HepG2 (cell line): ENCODE measurements at regions not wholly inside any gene's neighbourhood (a gene's known extent, or its start where the extent isn't known, plus 50 kb on each side); places are given as distances from the start of the nearest gene placed in this dataset.

Source experiments
- ATAC-seq: fragments of 200-7000 bp; cut with Tn5 transposase; 3 replicates; pipeline ENCODE4 v1.9.1; 2020; ENCODE audit warnings: mild to moderate bottlenecking, moderate library complexity
- BruUV-seq: library from RNA; stranded (reverse); fragments of 400-500 nt; replicated peaks from 2 replicates; lab custom pipeline; 2021; lab: Mats Ljungman, UMichigan
- CTCF ChIA-PET: fragments of 300-600 bp; formaldehyde crosslinking; extraction: SDS; loops from one replicate; lab custom pipeline; 2021; ENCODE audit warnings: low total read pairs, inconsistent platforms, low intra/inter-chr PET ratio; lab: Yijun Ruan, JAX
- POLR2A ChIA-PET: fragments of 350-600 bp; sonication (Branson Sonifier 250); formaldehyde crosslinking; loops from one replicate; lab custom pipeline; 2020; ENCODE audit warnings: antibody characterized with exemption, inconsistent platforms; lab: Yijun Ruan, JAX
- DNase-seq: peaks from one replicate; pipeline ENCODE4 v3.0.0-alpha.2; 2015; ENCODE audit warnings: low spot score
- FAIRE-seq: peaks from 3 replicates; lab custom pipeline; 2011; peaks lifted over from hg19 to GRCh38; lab: Jason Lieb, UNC
- H2AFZ ChIP-seq: one replicate; pipeline ENCODE4 v1.6.1; 2011; ENCODE audit warnings: low read length, inconsistent platforms
- H3K27ac ChIP-seq: fragments of 300-600 bp; 3 replicates; pipeline ENCODE4 v1.8.0; 2011; ENCODE audit warnings: mixed run types, mild to moderate bottlenecking, mixed read lengths, low read length, inconsistent platforms; ENCODE audit not compliant: insufficient read depth; ENCODE audit errors: extremely low read length
- H3K27me3 ChIP-seq, 2 experiments: fragments of 200-600 bp in 1 of 2; 2 replicates in 1 of 2; 3 replicates in 1 of 2; pipeline versions ENCODE4 v1.6.0 to v1.8.0; 2011; ENCODE audit warnings: low read length in 2 of 2, mild to moderate bottlenecking in 2 of 2, moderate library complexity in 2 of 2, inconsistent platforms in 1 of 2; ENCODE audit not compliant: insufficient read depth in 2 of 2, control insufficient read depth in 1 of 2
- H3K36me3 ChIP-seq, 2 experiments: fragments of 200-600 bp in 1 of 2; replicated peaks in 1 of 2; 2 replicates in 1 of 2; 3 replicates in 1 of 2; pipeline versions ENCODE4 v1.5.1 to v1.8.0; 2011; ENCODE audit warnings: low read length in 2 of 2, inconsistent platforms in 1 of 2; ENCODE audit not compliant: insufficient read depth in 2 of 2, control insufficient read depth in 1 of 2
- H3K4me1 ChIP-seq: 2 replicates; pipeline ENCODE4 v1.5.1; 2012; ENCODE audit warnings: low read length, inconsistent platforms; ENCODE audit not compliant: insufficient read depth
- H3K4me2 ChIP-seq: 2 replicates; pipeline ENCODE4 v1.6.0; 2011; ENCODE audit warnings: low read depth, low read length, inconsistent platforms
- H3K4me3 ChIP-seq, 3 experiments: fragments of 200-600 bp in 1 of 3; sonication (generic), shearing (Covaris generic) in 1 of 3; replicated peaks in 1 of 3; 2 replicates each; pipeline ENCODE4 v1.5.1; 2011 to 2016; ENCODE audit warnings: low read length in 3 of 3, inconsistent platforms in 2 of 3, low read depth in 2 of 3, mild to moderate bottlenecking in 2 of 3, control low read depth in 1 of 3, mixed read lengths in 1 of 3; ENCODE audit not compliant: insufficient read depth in 1 of 3
- H3K79me2 ChIP-seq: one replicate; pipeline ENCODE4 v1.6.1; 2011; ENCODE audit warnings: low read length, inconsistent platforms; ENCODE audit not compliant: insufficient read depth
- H3K9ac ChIP-seq: 2 replicates; pipeline ENCODE4 v1.6.0; 2011; ENCODE audit warnings: mild to moderate bottlenecking, low read depth, low read length, inconsistent platforms; ENCODE audit not compliant: insufficient read depth
- H3K9me3 ChIP-seq: 2 replicates; pipeline ENCODE4 v1.5.1; 2012; ENCODE audit warnings: mild to moderate bottlenecking, low read length
- H4K20me1 ChIP-seq: 2 replicates; pipeline ENCODE4 v1.6.0; 2011; ENCODE audit warnings: inconsistent platforms, mild to moderate bottlenecking, low read length, moderate library complexity; ENCODE audit not compliant: insufficient read depth
- ARID3A ChIP-seq: IDR thresholded peaks from 2 replicates; pipeline ENCODE4 v1.6.1; 2012; ENCODE audit warnings: low read depth, low read length, improper control_type of control experiment
- FUBP1 ChIP-seq: sonication (generic); formaldehyde crosslinking; IDR thresholded peaks from 2 replicates; pipeline ENCODE4 v1.5.1; 2020; ENCODE audit warnings: missing genetic modification reagents, mild to moderate bottlenecking, borderline replicate concordance
- HNRNPLL ChIP-seq: fragments of 200-400 bp; formaldehyde crosslinking; IDR thresholded peaks from 2 replicates; pipeline ENCODE4 v1.6.1; 2017; ENCODE audit warnings: mild to moderate bottlenecking, low read depth, low read length; ENCODE audit not compliant: poor library complexity, severe bottlenecking
- IRX3 ChIP-seq: sonication (generic); formaldehyde crosslinking; IDR thresholded peaks from 2 replicates; pipeline ENCODE4 v1.8.1; 2023; ENCODE audit warnings: mild to moderate bottlenecking, low read depth, missing genetic modification reagents, borderline replicate concordance
- KDM2A ChIP-seq: sonication (generic); formaldehyde crosslinking; IDR thresholded peaks from 2 replicates; pipeline ENCODE4 v1.4.0; 2020; ENCODE audit warnings: low read depth, missing genetic modification reagents, borderline replicate concordance
- TEAD3 ChIP-seq: optimal IDR thresholded peaks from 2 replicates; pipeline ENCODE3; 2016; ENCODE audit warnings: borderline replicate concordance
- ZNF503 ChIP-seq: sonication (generic); formaldehyde crosslinking; IDR thresholded peaks from 2 replicates; pipeline ENCODE4 v1.4.0; 2020; ENCODE audit warnings: missing genetic modification reagents
- ZNF562 ChIP-seq: sonication (generic); formaldehyde crosslinking; IDR thresholded peaks from 2 replicates; pipeline ENCODE4 v1.8.0; 2022; ENCODE audit warnings: missing genetic modification reagents, borderline replicate concordance
- ZNF609 ChIP-seq: sonication (generic); formaldehyde crosslinking; IDR thresholded peaks from 2 replicates; pipeline ENCODE4 v1.4.0; 2020; ENCODE audit warnings: mild to moderate bottlenecking, missing genetic modification reagents, borderline replicate concordance
- WGBS: methylation state at CpG from one replicate; pipeline ENCODE4 v1.1.6; 2017; ENCODE audit warnings: low lambda C conversion rate; 5-methylcytosine and 5-hydroxymethylcytosine counted together
- in situ Hi-C: cut with HindIII; loops from 2 replicates; pipeline ENCODE4 v1.10.0; 2017; ENCODE audit warnings: low pct_unique_long_range_greater_than_20kb; ENCODE audit not compliant: extremely low pct_ligation_motif_present
- intact Hi-C: fragments of 100-400 bp; cut with micrococcal nuclease; formaldehyde crosslinking; loops from one replicate; pipeline ENCODE4 v1.10.0; 2022; ENCODE audit not compliant: unreplicated experiment

- TF ChIP-seq ZNF609 (CRISPR knock-in tag): no peak
- TF ChIP-seq TEAD3: no peak
- no peak for TF ChIP-seq ZNF562
These were observed 1120.1 kb upstream of the NCAM2 start (continued) for GRCh38 chr21:19878133-19878532.

- Histone ChIP-seq H3K27ac (no peak overlapping the region), H3K9me3 (peaks cover 90% of the 10 kb centered on the region), H3K36me3 (no peaks in the 10 kb centered on the region), H3K27me3 (no peaks in the 10 kb centered on the region), H3K4me2 (no peak overlapping the region), H3K4me1 (no peaks in the 10 kb centered on the region), H3K79me2 (no peaks in the 10 kb centered on the region), H3K4me3 (no peak overlapping the region), H3K9ac (no peak overlapping the region), H4K20me1 (no peaks in the 10 kb centered on the region), H2AFZ (no peak overlapping the region)
- ATAC-seq (no peak), FAIRE-seq (no peak), DNase-seq (no peak)
- BruUV-seq: no TSS peak
- in situ Hi-C loops: no loop called here
- ChIA-PET POLR2A (no interaction called here), CTCF (no interaction called here)
- intact Hi-C loops: no loop called here
- WGBS: 41% methylated on average over 11 of the region's 11 CpGs
- TF ChIP-seq KDM2A (CRISPR knock-in tag) (no peak), ARID3A (no peak), IRX3 (CRISPR knock-in tag) (no peak), HNRNPLL (no peak), ZNF503 (CRISPR knock-in tag) (no peak), FUBP1 (CRISPR knock-in tag) (no peak)
These were observed 1098.6 kb upstream of the NCAM2 start for GRCh38 chr21:19899645-19900044.
